Stimulated activated CD4-positive, alpha-beta T cell treated with anti-CD3 and anti-CD28 coated beads, Interleukin-15, amount 100 ng/mL, for 48 hours (primary cell): ENCODE measurements at regions not wholly inside any gene's neighbourhood (a gene's known extent, or its start where the extent isn't known, plus 50 kb on each side); places are given as distances from the start of the nearest gene placed in this dataset.

Source experiments
- DNase-seq, 2 donors: peaks; one replicate each; pipeline ENCODE4 v3.0.0-alpha.2; 2020; ENCODE audit warnings: low read depth in 2 of 2

- no peak for DNase-seq
Measured at GRCh38 chr18:61756244-61756643, 136.6 kb downstream of the RNF152 start.

- DNase-seq: no peak
Measured at GRCh38 chr18:61755555-61755954, 137.3 kb downstream of the RNF152 start.

- DNase-seq: no peak
Measured at GRCh38 chr18:61754039-61754583, 138.7 kb downstream of the RNF152 start.

GRCh38 chr18:61753373-61753772 is 139.4 kb downstream of the RNF152 start:
- no peak for DNase-seq

- no peak for DNase-seq
Measured at GRCh38 chr18:61752973-61753372, 139.8 kb downstream of the RNF152 start.

- DNase-seq: no peak
Measured at GRCh38 chr18:61750840-61751668, 141.8 kb downstream of the RNF152 start.

GRCh38 chr18:61749546-61749945 is 143.3 kb downstream of the RNF152 start:
- no peak for DNase-seq

GRCh38 chr18:61749031-61749430 is 143.8 kb downstream of the RNF152 start:
- no peak for DNase-seq

GRCh38 chr18:61748004-61748403 is 144.8 kb downstream of the RNF152 start:
- no peak for DNase-seq

GRCh38 chr18:61743775-61744531 is 148.9 kb downstream of the RNF152 start:
- no peak for DNase-seq

GRCh38 chr18:61742565-61743429 is 150.0 kb downstream of the RNF152 start:
- no peak for DNase-seq

GRCh38 chr18:61741881-61742454 is 150.8 kb downstream of the RNF152 start:
- DNase-seq: no peak

GRCh38 chr18:61738488-61738887 is 154.3 kb downstream of the RNF152 start:
- no peak for DNase-seq

GRCh38 chr18:61738042-61738441 is 154.8 kb downstream of the RNF152 start:
- no peak for DNase-seq

- DNase-seq: no peak
Measured at GRCh38 chr18:61736133-61736532, 156.7 kb downstream of the RNF152 start.

- DNase-seq: no peak
Measured at GRCh38 chr18:61735564-61736102, 157.2 kb downstream of the RNF152 start.

- DNase-seq: no peak
Measured at GRCh38 chr18:61734396-61734795, 158.4 kb downstream of the RNF152 start.

- no peak for DNase-seq
Measured at GRCh38 chr18:61732854-61733253, 160.0 kb downstream of the RNF152 start.

GRCh38 chr18:61731693-61732376 is 161.0 kb downstream of the RNF152 start:
- no peak for DNase-seq

GRCh38 chr18:61731178-61731577 is 161.6 kb downstream of the RNF152 start:
- no peak for DNase-seq

GRCh38 chr18:61729322-61729721 is 163.5 kb downstream of the RNF152 start:
- DNase-seq: no peak
